ENCODE measurements at regions not wholly inside any gene's neighbourhood (a gene's known extent, or its start where the extent isn't known, plus 50 kb on each side); places are given as distances from the start of the nearest gene placed in this dataset.
"Not testable (repeated sequence)": the region's sequence is repeated elsewhere in the genome, so short reads cannot be mapped to it uniquely, and the experiment has no call there.

DNA sequence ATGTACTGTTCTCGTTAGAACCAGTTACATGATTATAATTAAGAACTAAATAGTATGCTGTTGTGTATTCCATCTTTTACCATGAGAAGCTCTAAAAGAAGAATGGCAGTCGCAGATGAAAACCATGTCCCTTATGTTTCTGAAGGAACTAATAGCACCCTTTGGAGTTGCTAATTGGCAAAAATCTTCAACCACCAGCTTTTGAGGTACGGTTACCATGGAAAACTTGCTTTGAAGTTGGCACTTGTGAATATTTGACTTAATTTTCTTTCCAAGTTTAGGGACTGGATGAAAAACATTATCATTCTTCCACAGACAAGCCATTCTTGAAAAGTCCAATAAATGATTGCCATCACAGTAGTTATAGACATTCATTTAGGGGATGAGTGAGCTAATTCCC is 666.6 kb upstream of the ROBO1 start:
- DNase-seq = no peak

DNA sequence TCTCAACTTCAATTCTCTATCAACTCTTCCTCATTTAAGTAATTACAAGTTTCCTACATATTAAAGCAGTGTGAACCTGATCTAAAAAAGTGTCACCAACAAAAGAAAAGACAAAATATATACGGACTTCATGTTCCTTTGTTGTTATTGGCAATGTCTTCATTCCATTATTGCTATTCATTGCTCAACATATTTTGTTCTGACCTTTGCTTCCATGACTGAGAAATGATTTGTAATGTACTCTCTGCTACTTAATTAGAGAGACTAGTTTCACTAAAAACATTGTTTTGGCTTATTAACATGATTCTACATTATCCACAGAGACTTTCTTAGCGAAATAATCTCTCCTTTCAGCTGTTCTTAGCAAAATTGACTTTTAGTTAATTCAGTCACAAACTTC is 657.2 kb upstream of the ROBO1 start:
- DNase-seq = no peak

DNA sequence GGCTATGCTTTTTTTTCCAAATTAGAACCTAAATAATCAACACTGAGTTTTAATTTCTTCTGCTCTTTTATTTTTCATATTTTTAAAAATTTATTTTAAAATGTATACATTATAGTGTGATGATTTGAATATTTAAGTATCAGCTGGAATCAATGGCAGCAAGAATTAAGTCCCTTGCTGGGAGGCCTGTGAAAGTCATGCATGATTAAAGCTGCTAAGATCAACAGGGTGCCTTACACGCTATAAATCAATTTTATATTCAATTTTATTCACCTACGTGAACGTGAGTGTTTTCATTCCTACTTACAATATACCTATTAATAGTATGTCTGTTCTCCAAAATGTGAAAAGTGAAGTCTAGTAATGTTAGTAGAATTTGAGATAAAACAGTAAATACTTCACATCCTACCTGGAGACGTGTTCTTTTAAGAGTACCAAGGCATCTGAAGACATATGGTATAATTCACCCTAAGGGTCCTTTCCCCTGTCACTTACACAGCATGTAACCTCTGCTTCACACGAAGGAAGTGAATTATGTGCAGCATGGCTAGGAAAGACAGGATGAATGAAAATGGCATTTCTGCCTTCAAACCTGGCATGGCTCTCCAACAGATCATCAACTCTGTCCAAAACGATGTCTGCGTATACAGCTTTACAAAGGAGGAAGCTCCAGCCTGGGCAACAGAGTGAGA is 640.4 kb upstream of the ROBO1 start:
- no peak for DNase-seq

DNA sequence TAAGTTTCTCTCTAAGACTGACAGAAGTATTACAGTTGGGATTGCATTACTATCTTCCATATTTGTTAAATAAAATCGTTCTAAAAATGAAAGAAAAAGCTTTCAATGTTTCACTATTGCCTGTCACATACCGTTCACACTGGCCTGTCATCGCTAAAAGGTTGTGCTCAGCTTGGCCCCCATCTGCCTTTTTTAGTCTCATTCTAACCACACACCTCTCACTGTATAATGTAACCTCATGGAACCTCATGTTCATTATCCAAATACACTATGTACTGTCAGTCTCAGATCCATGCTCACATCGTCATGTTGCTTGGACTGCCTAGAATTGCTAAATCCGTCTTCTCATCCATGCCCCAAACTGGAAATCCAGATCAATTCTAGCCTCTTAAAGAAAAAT is 637.8 kb upstream of the ROBO1 start:
- no peak for DNase-seq

DNA sequence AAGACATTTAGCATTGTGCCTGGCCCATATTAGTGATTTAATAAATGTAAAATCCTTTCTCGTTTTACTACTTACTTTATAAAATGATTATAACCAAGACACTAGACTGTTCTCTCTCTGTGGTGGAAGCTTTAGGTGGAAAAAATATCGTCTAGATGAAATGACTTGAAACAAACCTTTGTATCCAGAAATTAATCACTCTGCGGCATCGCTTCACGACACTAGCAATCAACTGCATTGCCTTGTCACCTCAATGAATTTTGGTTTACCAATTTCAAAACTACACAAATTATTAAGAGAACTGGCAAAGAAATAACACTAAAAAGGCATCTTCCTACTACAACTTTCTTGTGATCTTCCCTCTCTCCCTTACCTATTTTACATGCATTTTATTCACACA is 627.2 kb upstream of the ROBO1 start:
- no peak for DNase-seq

DNA sequence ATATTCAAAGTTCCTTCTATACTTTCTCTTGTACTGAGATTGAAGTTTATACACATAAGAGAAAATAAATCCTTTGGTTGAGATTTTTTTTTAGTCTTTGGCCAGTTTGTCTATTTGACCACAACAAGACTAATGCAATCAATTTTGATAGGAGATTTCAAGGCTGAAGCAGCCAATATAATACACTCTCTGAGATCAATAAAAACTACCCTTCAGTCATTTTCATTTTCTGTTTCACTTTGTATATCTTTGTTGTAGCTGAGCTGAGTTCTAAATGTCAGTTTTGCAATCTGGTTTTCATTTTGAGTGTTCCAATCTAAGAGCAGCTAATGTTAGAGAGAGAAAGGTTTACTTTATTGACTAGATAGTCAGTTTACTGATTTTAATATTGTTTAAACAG is 623.8 kb upstream of the ROBO1 start:
- DNase-seq = no peak

DNA sequence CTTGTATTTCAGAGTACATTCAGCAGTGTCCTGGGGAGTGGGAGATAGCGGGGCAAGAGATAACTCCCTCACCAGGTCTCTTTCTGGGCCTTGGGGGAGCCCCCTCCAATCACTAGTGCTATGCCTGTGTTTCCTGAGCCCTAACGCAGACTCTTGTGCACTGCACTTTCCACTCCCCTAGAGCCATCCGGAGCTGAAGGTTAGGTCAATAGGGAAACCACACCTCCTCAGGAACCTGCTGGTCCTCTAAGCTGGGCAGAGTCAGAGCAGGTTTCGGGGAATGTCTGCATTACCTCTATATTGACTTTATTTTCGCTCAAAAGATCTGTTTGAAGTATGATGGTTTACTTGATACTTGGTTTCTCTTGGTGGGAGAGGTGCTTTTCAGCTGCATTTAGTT is 617.0 kb upstream of the ROBO1 start:
- no peak for DNase-seq

DNA sequence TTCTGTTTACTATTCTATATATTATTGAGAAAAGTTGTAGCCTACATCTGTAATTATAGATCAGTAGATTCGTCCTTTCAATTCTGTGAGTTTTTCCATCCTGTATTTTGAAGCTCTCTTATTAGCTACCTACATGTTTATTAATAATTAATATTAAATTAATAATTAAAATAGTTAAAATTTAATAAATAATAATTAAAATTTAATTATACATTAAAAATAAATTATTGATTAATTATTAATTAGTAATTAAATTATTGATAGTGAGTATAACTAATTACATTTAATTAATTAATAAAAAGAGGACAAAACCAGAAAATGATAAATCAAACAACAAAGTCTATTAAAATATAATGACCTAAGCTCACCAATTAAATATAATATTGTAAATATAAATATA is 606.6 kb upstream of the ROBO1 start:
- no peak for DNase-seq

DNA sequence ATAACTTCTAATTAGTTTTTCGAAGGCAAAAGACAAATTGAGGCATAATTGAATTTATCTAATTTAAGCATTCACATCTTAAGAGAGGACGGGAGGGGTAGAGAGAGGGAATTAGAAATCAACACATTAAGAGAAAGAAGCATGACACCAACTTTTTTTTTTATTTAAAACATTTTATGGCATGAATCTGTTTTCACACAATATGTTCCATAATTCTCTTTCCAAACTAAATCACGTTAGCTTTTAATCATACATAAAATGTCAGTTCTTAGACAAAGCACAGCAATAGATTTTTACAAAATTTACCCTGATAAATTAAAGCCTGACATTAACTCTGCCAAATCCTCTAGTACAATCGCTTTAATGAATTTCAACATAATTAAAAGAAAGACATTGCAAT is 600.8 kb upstream of the ROBO1 start:
- DNase-seq = no peak

DNA sequence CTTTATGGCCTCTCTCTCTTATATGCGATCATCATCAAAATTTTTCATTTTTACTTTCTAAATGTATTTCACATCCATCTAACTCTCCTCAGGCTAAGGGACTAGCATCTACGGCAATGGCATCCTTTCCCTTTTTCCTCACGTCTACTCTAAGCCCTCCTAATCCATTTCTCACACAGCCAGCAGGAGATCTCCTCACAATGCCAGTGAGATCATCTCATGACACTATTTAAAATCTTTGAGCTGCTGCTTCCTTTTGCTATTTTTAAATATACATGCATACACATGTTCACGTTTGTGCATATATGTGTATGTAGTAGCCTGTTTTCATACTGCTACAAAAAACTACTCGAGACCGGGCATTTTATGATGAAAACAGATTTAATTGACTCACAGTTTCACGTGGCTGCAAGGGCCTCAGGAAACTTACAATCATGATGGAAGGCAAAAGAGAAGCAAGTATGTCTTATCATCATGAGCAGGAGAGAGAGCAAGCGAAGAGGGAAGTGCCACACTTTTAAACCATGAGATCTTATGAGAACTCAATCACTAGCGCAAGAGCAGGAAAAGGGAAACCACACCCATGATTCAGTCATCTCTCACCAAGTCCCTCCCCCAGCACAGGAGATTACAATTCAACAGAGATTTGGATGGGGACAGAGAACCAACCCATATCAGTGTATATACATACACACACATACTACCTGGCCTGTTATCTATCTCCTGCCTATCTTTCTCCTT is 599.2 kb upstream of the ROBO1 start:
- peak in 1 of 2 experiments; percentile 19 for DNase-seq

DNA sequence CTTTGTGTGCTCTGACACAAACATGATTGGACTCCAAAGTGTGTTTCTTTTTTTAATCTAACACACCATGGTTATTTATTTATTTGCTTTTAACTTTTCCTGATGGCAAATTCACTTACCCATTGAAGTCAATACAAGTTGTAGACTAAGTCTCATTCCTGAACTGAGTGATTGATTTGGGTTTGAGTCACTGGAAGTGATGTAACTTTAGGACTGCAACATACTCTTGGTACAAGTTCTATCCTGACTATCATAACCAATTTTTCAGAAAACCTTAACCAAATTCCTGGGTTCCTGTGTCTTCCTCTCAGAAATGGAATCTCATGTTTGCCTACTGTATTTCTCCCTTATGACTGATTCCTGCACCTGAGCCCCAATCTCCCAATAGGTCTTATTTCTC is 590.0 kb upstream of the ROBO1 start:
- no peak for DNase-seq

DNA sequence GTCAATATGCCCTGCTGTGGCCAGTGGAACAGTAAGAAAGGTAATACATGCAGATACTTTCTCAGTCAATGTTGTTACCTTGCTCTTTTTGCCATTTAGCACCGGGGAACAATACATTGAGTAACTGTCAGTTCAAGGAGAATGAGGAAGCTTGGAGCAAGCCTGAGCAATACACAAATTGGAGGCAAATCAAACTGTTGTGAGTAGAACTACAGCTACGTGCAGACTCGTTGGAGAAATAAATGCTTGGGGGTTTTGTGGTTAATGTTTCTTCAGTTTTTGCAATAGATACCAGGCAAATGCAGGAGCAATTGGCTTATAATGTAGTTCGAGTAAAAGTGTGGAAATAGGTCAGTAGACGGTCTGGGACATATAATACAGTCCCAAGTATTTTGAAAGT is 587.3 kb upstream of the ROBO1 start:
- DNase-seq = peak; percentile 85 to 87

DNA sequence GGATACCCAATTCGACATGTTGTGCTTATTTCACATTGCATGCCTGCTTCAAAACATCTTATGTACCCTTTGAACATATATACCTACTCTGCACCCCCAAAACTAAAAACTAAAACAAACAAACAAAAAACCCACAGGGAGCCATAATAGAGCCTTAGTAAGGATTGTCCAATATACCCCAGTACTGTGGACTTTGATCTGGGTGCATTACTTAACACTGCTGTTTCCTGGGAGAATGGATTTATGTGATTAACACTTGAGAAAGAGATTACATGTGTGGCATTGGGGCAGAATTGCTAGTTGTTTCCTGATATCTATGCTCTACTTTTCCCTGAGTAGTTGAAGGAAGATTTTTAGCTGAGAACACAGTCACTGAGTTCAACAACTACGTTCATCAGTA is 583.4 kb upstream of the ROBO1 start:
- no peak for DNase-seq

DNA sequence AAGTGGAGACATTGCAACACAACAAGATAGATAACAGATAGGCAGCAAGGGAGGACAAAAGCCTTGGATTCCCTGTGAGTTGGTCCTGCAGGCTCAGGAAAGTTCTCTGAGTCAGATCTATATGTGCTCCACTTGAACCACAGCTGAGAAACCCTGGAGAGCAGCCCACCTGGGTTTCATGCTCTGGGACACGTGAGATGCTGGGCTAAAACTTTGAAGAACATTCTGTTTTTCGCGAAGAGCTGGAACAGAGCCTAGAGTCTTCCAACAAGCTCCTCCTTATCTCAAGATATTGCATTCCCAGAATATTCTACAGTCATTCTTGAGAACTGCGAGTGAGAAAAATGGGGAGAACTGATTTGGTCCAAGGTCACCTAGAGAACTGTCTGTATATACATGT is 583.0 kb upstream of the ROBO1 start:
- DNase-seq = no peak

DNA sequence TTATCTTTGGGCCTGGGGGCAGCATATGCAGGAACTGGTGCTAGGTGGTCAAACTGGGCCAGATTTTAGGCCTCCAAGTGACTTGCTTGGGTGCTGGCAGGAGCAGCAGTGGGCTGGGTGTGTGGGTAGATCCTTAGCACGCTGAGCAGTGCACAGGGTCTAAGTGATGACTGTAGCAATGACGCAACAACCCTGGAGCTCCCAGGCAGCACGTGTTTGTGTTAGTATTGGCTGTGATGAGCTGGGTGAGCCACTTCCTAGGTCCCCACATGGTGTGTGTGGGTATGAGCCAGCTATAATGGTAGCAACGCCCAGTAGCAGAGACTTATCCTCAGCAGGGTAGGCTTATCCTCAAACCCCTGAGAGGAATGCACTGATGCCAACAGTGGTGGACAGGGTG is 570.6 kb upstream of the ROBO1 start:
- DNase-seq = peak in 1 of 2 experiments; percentile 2

DNA sequence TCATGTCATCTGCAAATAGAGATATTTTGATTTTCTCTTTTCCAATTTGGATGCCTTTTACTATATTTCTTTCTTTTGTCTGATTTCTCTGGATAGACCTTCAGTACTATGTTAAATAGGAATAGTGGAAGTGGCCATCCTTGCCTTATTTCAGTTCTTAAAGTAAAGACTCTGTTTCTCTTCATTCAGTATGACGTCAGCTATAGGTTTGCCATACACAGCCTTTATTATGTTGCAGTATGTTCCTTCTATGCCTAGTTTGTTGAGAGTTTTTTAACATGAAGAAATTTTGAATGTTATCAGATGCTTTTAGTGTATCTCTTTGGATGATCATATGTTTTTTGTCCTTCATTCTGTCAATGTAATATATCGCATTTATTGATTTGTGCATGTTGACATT is 566.7 kb upstream of the ROBO1 start:
- no peak for DNase-seq

DNA sequence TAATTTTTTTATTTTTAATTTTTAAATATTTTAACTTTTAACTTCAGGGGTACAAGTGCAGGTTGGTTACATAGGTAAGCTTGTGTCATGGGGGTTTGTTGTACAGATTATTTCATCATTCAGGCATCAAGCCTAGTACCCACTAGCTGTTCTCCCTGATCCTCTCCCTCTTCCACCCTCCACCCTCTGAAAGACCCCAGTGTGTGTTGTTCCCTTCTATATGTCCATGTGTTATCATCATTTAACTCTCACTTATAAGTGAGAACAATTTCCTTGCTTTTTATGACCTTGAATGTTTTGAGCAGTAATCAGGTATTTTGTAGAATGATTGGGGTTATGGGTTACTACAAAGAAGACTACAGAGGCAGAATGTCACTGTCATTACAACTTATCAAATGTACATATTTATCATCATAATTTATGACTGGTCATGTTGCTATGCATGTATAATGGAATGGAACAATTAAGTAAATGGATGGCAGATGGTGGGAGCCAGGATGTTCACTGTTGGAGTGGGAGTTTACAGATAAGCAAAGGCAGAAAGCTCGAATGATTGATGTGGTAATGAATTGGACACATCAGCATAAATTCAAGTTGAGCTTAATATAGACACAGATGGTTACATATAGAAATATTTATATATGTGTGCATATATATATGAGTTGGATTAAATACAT is 563.8 kb upstream of the ROBO1 start:
- no peak for DNase-seq

DNA sequence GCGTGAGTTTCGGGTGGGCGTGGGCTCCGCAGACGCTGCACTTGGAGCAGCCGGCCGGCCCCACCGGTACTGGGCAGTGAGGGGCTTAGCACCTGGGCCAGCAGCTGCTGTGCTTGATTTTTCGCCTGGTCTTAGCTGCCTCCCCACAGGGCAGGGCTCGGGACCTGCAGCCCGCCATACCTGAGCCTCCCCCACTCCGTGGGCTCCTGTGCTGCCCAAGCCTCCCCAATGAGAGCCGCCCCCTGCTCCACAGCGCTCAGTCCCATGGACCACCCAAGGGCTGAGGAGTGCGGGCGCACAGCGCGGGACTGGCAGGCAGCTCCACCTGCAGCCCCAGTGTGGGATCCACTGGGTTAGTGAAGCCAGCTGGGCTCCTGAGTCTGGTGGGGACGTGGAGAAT is 546.7 kb upstream of the ROBO1 start:
- DNase-seq = not testable (repeated sequence)

DNA sequence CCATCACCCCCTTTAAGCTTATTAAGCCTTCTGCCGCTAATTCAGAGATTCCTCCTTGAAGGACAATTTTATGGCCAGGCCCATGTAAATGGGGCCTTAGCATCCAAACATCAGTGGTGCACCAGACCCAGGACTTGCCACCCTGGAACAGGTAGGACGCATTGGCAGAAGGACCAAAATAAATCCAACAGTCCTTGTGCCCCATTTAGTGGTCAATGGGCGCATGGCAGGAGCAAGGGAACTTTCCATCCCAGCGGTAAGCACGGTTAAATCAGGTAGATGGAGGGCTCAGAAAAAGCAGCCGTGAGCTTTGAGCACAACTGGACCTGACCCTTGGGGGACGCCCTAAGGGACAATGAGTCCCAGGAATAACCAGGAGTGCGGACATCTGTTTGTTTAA is 540.8 kb upstream of the ROBO1 start:
- DNase-seq = no peak

DNA sequence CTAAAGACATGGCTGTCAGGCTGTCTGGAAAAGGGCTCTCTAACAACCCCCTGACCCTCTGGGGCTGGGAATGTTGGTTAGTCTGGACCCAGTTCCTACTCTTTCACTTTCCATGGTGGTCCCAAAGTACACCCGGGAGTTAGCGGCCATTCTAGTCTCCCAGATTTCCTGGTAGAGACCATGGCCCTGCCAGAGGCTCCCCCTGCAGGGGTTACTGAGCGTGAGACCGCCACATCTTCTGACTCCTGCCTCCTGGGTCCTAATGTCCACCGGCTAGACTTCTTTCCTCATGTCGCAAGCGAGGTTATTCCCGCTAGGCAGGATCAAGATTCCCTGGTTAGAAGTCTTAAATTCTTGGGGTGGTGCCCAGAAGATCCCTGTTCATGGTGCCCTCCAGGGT is 540.0 kb upstream of the ROBO1 start:
- DNase-seq = no peak

DNA sequence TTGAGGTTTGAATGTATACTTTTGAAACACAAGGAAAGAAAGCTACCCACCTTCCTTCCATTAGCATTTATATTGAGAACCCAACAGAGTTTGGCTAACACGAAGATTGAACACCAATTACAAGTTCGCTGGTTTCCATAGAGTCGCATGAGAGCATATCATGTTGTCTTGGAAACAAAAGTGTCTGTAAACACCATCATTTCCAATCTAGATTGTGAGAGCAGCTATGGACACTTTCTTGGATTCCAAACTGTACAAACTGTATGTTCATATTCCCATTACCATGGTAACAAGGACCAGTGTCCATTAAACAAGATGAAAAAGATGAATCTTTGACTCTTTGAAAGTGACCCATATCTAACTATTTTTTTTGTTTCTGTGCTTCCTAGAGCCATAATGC is 529.9 kb upstream of the ROBO1 start:
- DNase-seq = no peak

DNA sequence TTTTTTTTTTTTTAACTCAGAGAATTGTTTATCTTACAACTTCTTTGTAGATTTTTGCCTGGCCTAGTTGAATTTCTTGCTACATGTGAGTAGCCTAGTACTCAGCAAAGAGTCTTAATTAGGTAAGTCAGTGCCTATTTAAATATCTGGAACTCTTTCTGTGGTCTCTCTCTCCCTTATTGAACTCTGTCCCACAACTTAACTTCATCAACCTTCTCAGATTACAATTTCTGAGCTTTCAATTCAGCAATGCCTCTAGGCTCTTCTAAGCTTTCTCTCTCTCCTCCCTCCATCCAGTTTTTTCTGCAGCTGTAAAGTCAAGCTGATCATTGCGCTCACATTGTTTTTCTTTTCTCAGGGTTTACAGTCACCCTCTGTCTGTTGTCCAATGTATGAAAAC is 517.6 kb upstream of the ROBO1 start:
- no peak for DNase-seq

DNA sequence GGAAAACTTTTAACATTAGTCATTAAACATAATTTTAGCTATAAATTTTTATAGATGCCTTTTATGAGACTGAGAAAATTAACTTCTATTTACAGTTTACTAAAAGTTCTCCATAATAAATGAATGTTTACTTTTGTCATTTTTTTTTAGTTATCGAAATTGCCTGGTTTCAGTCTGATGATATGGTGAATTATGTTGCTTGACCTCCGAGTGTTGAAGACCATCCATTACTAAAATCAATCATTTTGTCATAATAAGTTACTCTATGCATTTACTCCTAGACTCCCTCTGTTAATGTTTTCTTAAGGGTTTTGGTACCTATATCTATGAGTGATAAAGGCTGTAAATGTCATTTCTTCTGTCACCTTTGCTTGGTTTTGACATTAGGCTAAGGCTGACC is 516.0 kb upstream of the ROBO1 start:
- DNase-seq = no peak

DNA sequence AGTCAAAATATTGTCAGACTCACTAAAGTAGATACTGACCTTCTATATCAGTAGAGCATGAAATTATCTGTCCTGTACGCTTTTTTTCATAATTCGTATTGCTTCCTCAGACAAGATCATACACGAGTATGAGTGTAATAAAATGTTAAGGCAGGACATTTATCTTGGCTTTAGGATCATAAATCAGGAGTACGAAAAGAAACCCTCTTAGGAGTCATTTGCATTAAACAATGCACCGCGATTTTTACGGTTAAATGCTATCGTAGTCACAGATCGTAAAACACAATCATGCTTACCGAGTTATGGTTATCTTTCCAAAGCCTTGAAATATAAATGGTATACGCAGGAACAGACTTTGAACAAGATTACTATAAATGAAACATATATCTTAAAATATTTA is 510.3 kb upstream of the ROBO1 start:
- DNase-seq = no peak

Measured in Kasumi-1 (cell line).